Fibroblast of lung (primary cell): ENCODE measurements at regions not wholly inside any gene's neighbourhood (a gene's known extent, or its start where the extent isn't known, plus 50 kb on each side); places are given as distances from the start of the nearest gene placed in this dataset.

Source experiments
- CTCF ChIP-seq, 2 donors: IDR thresholded peaks in 1 of 2; conservative IDR thresholded peaks in 1 of 2; 1 replicate in 1 of 2; 2 replicates in 1 of 2; pipeline ENCODE4 v1.5.1; 2011 to 2012; ENCODE audit warnings: low read length in 2 of 2, control low read depth in 1 of 2, inconsistent platforms in 1 of 2, low read depth in 1 of 2, mild to moderate bottlenecking in 1 of 2
- EZH2 ChIP-seq: IDR thresholded peaks from 2 replicates; pipeline ENCODE4 v1.5.1; 2012; ENCODE audit warnings: low read length, control low read depth, mild to moderate bottlenecking; ENCODE audit errors: missing control alignments

GRCh38 chr4:175935016-175935661 lies 123.1 kb upstream of the GPM6A start:
- no peak for TF ChIP-seq CTCF (conservative IDR thresholded peaks at IDR 0.05 in 1 of 2, IDR thresholded peaks at IDR 0.05 in 1 of 2; ENCODE audit: low read depth in 1 of 2, low read length in 2 of 2)
- TF ChIP-seq EZH2, result no peak
